Activated CD4-positive, alpha-beta T cell treated with anti-CD3 and anti-CD28 coated beads, Interleukin-2, amount 10 ng/mL, durations not matched to agents 24 days and 14 days (primary cell): ENCODE measurements at regions not wholly inside any gene's neighbourhood (a gene's known extent, or its start where the extent isn't known, plus 50 kb on each side); places are given as distances from the start of the nearest gene placed in this dataset.

Experiments
- DNase-seq: peaks from one replicate; pipeline ENCODE4 v3.0.0; 2022
- H3K27ac Mint-ChIP-seq: one replicate; pipeline ENCODE4 v1.8.0; 2022; ENCODE audit warnings: mild to moderate bottlenecking, mixed read lengths
- H3K27me3 Mint-ChIP-seq: one replicate; pipeline ENCODE4 v1.8.0; 2022; ENCODE audit warnings: mixed read lengths
- H3K36me3 Mint-ChIP-seq: one replicate; pipeline ENCODE4 v1.8.0; 2022; ENCODE audit warnings: low read depth, mild to moderate bottlenecking, mixed read lengths
- H3K4me1 Mint-ChIP-seq: one replicate; pipeline ENCODE4 v1.8.0; 2021; ENCODE audit warnings: mixed read lengths
- H3K4me3 Mint-ChIP-seq: one replicate; pipeline ENCODE4 v1.8.0; 2022; ENCODE audit warnings: mild to moderate bottlenecking, moderate library complexity, mixed read lengths
- H3K9me3 Mint-ChIP-seq: one replicate; pipeline ENCODE4 v1.8.0; 2021; ENCODE audit warnings: mixed read lengths
- intact Hi-C: fragments of 100-400 bp; cut with micrococcal nuclease; formaldehyde crosslinking; loops from one replicate; pipeline ENCODE4 v1.15.1; 2023

DNA sequence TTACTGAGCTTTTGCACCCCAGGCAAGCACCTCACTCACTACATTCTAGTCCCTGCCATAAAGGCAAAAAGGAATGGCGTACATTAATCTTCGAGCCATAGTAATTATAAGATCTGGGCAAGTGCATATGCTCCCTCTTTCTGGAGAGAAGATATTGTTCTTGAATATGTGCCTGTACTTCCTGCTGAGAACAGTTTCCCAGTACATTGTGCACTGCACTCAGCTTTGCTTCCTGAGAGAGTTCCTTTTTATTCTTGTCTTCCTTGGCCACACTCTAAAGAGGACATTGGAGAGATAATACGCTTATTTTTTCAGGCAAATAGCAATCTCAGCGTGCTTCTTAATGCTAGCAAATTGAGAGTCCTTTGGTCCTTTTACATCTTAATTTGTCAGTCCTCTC, 909.0 kb upstream of the PCDH10 start:
- H3K4me1 Mint-ChIP-seq: no peaks in the 10 kb centered on the region
- no peaks in the 10 kb centered on the region for H3K27me3 Mint-ChIP-seq
- H3K36me3 Mint-ChIP-seq: no peaks in the 10 kb centered on the region
- H3K27ac Mint-ChIP-seq: no peak overlapping the region
- no peak for DNase-seq
- intact Hi-C loops: no loop called here
- no peak overlapping the region for H3K4me3 Mint-ChIP-seq
- H3K9me3 Mint-ChIP-seq: no peaks in the 10 kb centered on the region

DNA sequence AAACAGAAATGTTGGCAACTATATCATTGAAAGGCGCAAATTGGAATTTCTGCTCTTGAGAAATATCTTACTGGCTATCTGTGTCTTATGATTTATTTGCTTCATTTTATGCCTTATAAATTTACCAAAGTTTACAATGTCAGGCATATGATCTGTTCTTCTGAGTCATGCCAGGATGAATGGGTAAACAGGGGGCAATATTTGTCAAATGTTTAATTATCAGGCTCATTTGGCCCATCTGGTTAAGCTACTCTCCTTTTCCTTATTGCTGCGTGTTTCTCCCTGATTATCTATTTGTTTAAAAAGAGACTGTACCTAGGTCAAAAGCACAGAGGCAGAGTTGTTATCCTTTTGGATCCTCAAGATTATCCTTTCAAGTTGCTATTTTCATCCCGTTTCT, 903.8 kb upstream of the PCDH10 start:
- Mint-ChIP-seq H3K27ac (no peak overlapping the region), H3K4me3 (no peak overlapping the region), H3K36me3 (no peaks in the 10 kb centered on the region), H3K9me3 (no peaks in the 10 kb centered on the region), H3K27me3 (no peaks in the 10 kb centered on the region), H3K4me1 (no peaks in the 10 kb centered on the region)
- no peak for DNase-seq
- intact Hi-C loops: no loop called here

DNA sequence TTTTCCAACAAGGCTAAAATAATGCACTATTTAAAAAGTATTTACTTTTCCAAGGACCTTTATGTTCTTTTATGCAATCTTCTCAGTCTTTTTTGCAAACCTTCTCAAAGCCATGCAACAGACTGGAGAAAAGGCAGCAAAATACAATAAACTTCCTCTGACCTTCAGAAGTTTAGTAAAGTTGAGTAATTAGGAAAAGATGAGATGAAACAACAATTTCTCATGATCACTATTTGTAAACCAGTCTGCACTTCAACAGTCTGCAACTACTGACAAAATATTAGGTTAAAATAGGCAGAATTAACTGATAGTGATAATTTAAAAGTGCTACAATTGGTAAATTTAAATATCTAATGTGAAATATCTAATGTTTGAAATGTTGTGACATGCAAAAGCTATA, 884.9 kb upstream of the PCDH10 start:
- Mint-ChIP-seq H3K4me1 (no peaks in the 10 kb centered on the region), H3K9me3 (no peaks in the 10 kb centered on the region), H3K27me3 (no peaks in the 10 kb centered on the region), H3K27ac (no peak overlapping the region), H3K36me3 (no peaks in the 10 kb centered on the region), H3K4me3 (no peak overlapping the region)
- intact Hi-C loops: no loop called here
- no peak for DNase-seq

DNA sequence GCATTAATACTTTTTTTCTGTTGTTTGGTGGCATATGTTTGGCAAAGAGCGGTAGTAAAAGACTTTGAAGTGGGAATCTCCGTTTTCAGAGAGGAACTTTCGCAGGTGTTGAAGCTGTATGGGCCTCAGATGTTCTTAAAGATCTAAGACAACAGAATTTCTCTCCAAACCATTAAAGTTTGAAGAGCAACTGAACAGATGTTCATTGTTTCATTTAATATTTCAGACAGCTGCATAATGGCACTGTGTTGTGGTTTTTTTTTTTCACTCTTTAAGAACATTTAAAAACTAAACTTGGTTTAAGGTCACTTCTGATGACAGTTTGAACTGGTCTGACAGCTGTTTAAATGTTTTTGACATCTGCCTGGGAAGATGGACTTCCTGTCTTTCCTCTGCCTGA, 882.7 kb upstream of the PCDH10 start:
- Mint-ChIP-seq H3K27ac (no peak overlapping the region), H3K9me3 (no peaks in the 10 kb centered on the region), H3K27me3 (no peaks in the 10 kb centered on the region), H3K4me1 (no peaks in the 10 kb centered on the region), H3K36me3 (no peaks in the 10 kb centered on the region), H3K4me3 (no peak overlapping the region)
- intact Hi-C loops: no loop called here
- DNase-seq: no peak

DNA sequence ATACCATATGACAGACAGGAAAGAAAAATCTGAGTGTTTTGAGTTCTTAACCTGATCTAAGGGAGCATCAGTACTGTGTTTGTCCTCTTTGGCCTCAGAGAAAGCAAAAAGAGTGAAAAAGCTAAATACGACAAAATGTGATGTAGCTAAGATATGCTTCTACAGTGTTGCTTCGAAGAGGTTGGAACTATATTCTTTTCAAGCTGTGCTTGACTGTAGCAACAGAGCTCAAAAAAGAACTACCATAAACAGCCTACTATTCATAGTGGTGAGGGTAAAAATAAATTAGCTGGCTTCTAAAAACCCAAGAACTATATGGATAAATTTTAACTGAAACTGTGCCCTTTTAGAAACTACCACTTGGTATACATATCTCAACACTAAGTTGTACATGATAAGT, 881.8 kb upstream of the PCDH10 start:
- H3K36me3 Mint-ChIP-seq: no peaks in the 10 kb centered on the region
- intact Hi-C loops: no loop called here

DNA sequence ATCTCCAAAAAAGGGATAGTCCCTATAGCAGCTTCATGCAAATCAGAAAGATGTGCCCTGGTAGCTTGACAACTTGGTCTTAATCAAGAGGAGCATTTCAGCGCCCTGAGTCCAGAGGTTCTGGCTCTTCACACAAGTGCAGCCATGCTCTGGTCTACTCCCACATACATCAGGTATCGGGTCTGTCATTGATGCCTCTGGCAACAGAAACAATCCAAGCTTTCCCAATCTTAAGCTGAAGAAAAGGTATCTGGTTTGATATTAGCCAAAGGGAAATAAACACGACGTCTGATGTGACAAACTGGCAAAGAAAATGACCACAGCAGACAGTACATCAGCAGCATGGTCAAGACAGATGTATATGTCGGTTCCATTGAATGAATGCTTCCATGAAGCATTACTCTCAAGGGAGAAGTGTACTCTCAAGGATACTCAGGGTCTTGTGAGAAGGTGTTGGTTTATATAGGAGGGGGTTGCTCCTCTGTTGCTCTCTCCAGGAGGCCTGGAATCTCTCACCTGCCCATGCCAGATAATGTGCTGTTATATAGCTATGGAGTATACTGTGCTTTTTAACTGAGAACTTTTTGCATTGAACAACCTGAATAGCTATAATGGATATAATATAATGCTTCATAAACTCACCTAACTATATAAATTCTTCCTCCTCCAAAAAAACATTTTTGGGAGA, 879.6 kb upstream of the PCDH10 start:
- H3K36me3 Mint-ChIP-seq: no peaks in the 10 kb centered on the region
- no peak for DNase-seq
- no peaks in the 10 kb centered on the region for H3K9me3 Mint-ChIP-seq
- no peaks in the 10 kb centered on the region for H3K27me3 Mint-ChIP-seq
- H3K27ac Mint-ChIP-seq: no peak overlapping the region
- H3K4me1 Mint-ChIP-seq: no peaks in the 10 kb centered on the region
- no peak overlapping the region for H3K4me3 Mint-ChIP-seq
- intact Hi-C loops: no loop called here

More for the DNA sequence above, 881.8 kb upstream of the PCDH10 start:
- H3K27ac Mint-ChIP-seq: no peak overlapping the region
- no peak overlapping the region for H3K4me3 Mint-ChIP-seq
- H3K27me3 Mint-ChIP-seq: no peaks in the 10 kb centered on the region
- H3K9me3 Mint-ChIP-seq: no peaks in the 10 kb centered on the region
- H3K4me1 Mint-ChIP-seq: no peaks in the 10 kb centered on the region
- no peak for DNase-seq

DNA sequence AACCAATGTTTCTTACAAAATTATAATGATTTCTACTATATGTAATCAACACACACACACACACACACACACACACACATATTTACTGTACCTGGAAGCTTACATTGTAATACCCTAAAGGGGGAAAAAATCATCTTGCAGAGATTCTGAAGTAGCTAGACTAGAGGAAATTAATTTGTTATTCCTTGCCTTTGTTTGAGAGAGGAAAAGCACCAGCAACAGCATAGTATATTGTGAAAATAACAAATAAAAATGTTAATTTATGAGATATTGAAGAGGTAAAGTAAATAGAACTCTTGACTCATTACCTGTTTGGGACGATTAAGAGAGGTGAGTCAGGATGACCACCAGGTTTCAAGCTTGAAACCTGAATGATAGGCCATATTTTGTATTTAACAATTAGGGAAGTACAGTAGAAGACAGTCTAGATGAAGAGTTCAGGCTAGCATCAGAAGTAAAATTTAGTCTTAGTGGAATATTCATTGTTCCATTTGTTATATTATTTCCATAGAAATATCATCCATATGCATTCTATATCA, 873.4 kb upstream of the PCDH10 start:
- no peaks in the 10 kb centered on the region for H3K27me3 Mint-ChIP-seq
- H3K4me3 Mint-ChIP-seq: no peak overlapping the region
- no peak for DNase-seq
- H3K27ac Mint-ChIP-seq: no peak overlapping the region
- H3K9me3 Mint-ChIP-seq: no peaks in the 10 kb centered on the region
- intact Hi-C loops: no loop called here
- no peaks in the 10 kb centered on the region for H3K4me1 Mint-ChIP-seq
- no peaks in the 10 kb centered on the region for H3K36me3 Mint-ChIP-seq

DNA sequence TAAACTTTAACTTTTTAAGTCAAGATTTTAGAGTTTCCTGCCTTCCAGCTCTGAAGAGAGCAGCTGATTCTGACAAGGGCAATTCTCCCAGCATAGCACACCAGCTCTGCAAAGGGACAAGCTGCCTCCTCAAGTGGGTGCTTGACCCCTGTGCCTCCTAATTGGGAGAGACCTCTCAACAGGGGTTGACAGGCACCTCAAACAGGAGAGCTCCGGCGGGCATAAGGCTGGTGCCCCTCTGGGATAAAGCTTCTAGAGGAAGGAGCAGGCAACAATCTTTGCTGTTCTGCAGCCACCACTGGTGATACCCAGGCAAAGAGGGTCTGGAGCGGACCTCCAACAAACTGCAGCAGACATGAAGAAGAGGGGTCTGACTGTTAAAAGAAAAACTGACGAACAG, 872.9 kb upstream of the PCDH10 start:
- Mint-ChIP-seq H3K27ac (no peak overlapping the region), H3K36me3 (no peaks in the 10 kb centered on the region), H3K4me3 (no peak overlapping the region), H3K4me1 (no peaks in the 10 kb centered on the region), H3K27me3 (no peaks in the 10 kb centered on the region), H3K9me3 (no peaks in the 10 kb centered on the region)
- no peak for DNase-seq
- intact Hi-C loops: no loop called here

DNA sequence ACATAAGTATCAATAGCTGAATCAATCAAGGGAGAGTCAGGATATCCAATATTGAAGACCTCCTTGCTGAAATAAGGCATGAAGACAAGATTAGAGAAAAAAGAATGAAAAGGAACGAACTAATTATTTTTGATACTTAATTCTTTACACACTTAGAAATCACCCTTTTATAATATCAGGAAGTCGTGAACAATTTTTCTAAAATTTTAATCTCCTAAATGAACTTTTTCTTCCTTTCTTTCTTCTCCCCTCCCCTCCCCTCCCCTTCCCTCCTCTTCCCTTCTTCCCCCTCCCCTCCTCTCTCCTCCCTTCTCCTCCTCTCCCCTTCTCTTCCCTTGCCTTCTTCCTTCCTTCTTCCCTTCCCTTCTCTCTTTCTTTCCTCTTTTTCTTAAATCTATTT, 872.1 kb upstream of the PCDH10 start:
- intact Hi-C loops: no loop called here
- no peaks in the 10 kb centered on the region for H3K9me3 Mint-ChIP-seq
- no peaks in the 10 kb centered on the region for H3K36me3 Mint-ChIP-seq
- H3K4me1 Mint-ChIP-seq: no peaks in the 10 kb centered on the region
- H3K27me3 Mint-ChIP-seq: no peaks in the 10 kb centered on the region
- DNase-seq: no peak
- no peak overlapping the region for H3K27ac Mint-ChIP-seq
- H3K4me3 Mint-ChIP-seq: no peak overlapping the region

DNA sequence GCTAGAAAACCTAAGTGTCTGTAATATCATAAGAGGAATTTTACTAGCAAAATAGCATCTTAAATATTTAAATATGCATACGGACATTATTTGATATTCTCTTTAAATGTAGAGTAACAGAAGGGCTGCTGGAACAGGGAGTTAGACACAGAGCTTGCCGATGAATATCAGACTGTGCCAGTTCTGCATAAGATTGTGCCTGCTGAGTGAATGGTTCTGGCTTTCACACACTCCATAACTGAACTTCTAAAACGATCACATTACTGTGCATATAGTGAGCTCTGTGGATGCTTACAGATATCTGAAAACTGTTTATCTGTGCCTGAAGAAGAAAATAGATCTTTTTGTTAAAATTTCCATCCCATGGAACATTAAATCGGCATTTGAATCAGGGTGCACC, 867.4 kb upstream of the PCDH10 start:
- intact Hi-C loops: no loop called here
- Mint-ChIP-seq H3K4me3 (no peak overlapping the region), H3K9me3 (no peaks in the 10 kb centered on the region), H3K27me3 (no peaks in the 10 kb centered on the region), H3K27ac (no peak overlapping the region), H3K36me3 (no peaks in the 10 kb centered on the region), H3K4me1 (no peaks in the 10 kb centered on the region)
- no peak for DNase-seq

DNA sequence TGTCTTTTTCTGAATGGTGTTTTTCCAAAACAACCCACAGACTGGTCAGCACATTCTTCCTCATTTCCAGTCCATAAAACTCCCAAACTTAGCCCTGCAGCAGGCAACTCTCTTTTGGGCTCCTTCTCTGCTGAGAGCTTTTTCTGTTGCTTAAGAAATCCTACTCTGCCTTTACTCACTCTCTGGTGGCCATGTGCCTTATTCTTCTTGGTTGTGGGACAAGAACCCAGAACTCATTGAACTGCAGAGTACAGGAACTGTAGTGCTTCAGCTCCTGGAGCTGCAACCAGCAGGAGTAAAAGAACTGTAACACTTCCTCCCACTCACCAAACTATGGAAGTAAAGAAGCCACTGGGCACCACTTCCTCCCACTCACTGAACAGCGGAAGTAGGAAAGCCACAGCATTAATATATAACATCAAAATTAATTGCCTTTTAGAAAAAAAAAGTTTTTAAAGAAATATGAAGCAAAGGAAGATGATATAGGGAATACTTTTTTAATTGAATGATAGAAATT, 864.1 kb upstream of the PCDH10 start:
- Mint-ChIP-seq H3K4me1 (no peaks in the 10 kb centered on the region), H3K36me3 (no peaks in the 10 kb centered on the region), H3K27ac (no peak overlapping the region), H3K4me3 (no peak overlapping the region), H3K9me3 (no peaks in the 10 kb centered on the region), H3K27me3 (no peaks in the 10 kb centered on the region)
- intact Hi-C loops: no loop called here
- no peak for DNase-seq

DNA sequence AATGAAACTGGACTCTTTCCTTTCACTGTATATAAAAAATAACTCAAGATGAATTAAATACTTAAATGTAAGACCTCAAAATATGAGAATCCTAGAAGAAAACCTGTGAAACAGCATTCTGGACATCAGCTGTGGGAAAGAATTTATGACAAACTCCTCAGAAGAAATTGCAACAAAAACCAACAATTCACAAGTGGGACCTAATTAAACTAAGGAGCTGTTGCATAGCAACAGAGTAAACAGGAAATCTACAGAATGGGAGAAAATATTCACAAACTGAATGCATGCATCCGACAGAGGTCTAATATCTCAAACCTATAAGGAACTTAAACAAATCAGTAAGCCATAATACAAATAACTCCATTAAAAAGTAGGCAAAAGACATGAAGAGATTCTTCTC, 851.7 kb upstream of the PCDH10 start:
- intact Hi-C loops: no loop called here
- no peaks in the 10 kb centered on the region for H3K27me3 Mint-ChIP-seq
- H3K36me3 Mint-ChIP-seq: no peaks in the 10 kb centered on the region
- no peaks in the 10 kb centered on the region for H3K9me3 Mint-ChIP-seq
- no peak for DNase-seq
- H3K27ac Mint-ChIP-seq: no peak overlapping the region
- no peaks in the 10 kb centered on the region for H3K4me1 Mint-ChIP-seq
- no peak overlapping the region for H3K4me3 Mint-ChIP-seq

DNA sequence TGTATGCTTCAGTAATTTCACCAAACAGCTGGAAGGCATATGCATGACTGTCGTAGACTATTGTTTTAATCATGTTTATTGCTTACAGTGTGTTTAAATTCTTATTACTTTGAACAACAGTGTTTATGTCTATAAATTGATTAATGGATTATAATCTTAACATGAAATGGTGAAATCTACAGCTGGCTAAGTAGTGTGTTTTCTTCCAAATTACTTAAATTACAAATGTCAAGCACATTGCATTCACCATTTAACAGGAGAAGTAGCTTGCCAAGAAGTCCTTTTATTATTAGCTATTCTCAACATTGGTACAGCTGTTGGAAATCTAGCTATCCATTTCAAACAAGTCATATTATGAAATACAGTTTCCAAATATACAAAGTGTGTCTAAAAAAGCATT, 849.3 kb upstream of the PCDH10 start:
- H3K4me3 Mint-ChIP-seq: no peak overlapping the region
- no peaks in the 10 kb centered on the region for H3K9me3 Mint-ChIP-seq

DNA sequence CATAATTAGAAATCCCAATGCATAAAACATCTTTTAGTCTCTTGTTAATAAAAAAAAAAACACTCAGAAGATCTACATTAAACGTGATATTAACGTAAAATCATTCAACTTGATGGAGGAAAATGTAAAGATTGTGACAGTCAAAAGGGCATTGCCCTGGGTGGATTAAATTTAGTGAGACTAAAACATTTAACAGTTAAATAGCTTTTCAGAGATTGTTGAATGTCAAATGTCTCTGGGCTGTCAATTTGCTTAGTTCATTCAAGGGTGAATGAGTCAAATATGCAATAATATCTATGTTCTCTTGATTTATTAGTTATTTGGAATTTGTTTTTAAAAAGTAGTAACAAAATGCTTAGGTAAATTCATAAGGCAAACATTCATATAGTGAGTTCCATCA, 836.6 kb upstream of the PCDH10 start:
- H3K4me3 Mint-ChIP-seq: no peak overlapping the region
- intact Hi-C loops: no loop called here
- no peaks in the 10 kb centered on the region for H3K27me3 Mint-ChIP-seq
- no peak for DNase-seq
- H3K36me3 Mint-ChIP-seq: no peaks in the 10 kb centered on the region
- no peaks in the 10 kb centered on the region for H3K9me3 Mint-ChIP-seq
- no peak overlapping the region for H3K27ac Mint-ChIP-seq
- H3K4me1 Mint-ChIP-seq: no peaks in the 10 kb centered on the region

More for the DNA sequence above, 849.3 kb upstream of the PCDH10 start:
- intact Hi-C loops: no loop called here
- Mint-ChIP-seq H3K27ac (no peak overlapping the region), H3K36me3 (no peaks in the 10 kb centered on the region), H3K27me3 (no peaks in the 10 kb centered on the region), H3K4me1 (no peaks in the 10 kb centered on the region)
- no peak for DNase-seq

DNA sequence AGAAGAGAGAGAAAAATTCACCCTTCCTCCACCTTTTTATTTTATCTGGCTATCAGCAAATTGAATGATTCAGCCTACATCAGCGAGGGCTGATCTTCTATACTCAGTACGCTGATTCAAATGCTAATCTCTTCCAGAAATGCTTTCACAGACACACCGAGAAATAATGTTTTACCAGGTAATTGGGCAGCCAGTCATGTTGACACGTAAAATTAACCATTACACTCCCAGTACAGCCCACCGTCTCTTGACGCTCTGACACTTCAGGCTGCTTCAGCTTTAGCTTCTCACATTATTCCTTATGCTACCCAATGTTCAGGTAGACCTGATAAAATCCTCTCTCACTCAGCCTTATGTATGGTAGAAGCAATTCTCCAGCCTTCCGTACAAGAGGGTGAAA, 835.2 kb upstream of the PCDH10 start:
- H3K36me3 Mint-ChIP-seq: no peaks in the 10 kb centered on the region
- no peaks in the 10 kb centered on the region for H3K27me3 Mint-ChIP-seq
- no peaks in the 10 kb centered on the region for H3K9me3 Mint-ChIP-seq
- no peak overlapping the region for H3K4me3 Mint-ChIP-seq
- H3K4me1 Mint-ChIP-seq: no peaks in the 10 kb centered on the region
- intact Hi-C loops: no loop called here
- no peak for DNase-seq
- no peak overlapping the region for H3K27ac Mint-ChIP-seq
